Fibroblast of skin of left quadriceps (primary cell): ENCODE measurements at regions not wholly inside any gene's neighbourhood (a gene's known extent, or its start where the extent isn't known, plus 50 kb on each side); places are given as distances from the start of the nearest gene placed in this dataset.
"Not testable (repeated sequence)": the region's sequence is repeated elsewhere in the genome, so short reads cannot be mapped to it uniquely, and the experiment has no call there.

Source experiments
- DNase-seq, 2 experiments: peaks; one replicate each; pipeline ENCODE4 v3.0.0-alpha.2; 2013; ENCODE audit warnings: low read depth in 2 of 2

DNA sequence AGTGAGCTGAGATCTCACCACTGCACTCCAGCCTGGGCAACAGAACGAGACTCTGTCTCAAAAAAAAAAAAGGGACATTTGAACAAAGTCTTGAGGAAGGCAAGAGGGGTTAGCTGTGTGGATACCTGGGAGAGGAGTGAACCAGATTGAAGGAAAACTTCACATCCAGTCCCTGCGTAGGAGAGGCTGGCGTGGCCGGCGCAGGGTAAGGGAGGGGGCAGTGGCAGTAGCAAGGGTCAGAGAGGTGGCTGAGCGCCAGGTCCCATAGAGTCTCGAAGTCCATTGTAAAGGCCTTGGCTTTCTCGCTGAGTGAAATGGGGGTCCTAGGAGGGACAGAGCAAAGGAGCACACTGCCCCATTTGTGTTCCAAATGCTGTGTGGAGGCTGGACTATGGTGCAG, 171.8 kb upstream of the WSCD1 start:
- DNase-seq, result no peak

DNA sequence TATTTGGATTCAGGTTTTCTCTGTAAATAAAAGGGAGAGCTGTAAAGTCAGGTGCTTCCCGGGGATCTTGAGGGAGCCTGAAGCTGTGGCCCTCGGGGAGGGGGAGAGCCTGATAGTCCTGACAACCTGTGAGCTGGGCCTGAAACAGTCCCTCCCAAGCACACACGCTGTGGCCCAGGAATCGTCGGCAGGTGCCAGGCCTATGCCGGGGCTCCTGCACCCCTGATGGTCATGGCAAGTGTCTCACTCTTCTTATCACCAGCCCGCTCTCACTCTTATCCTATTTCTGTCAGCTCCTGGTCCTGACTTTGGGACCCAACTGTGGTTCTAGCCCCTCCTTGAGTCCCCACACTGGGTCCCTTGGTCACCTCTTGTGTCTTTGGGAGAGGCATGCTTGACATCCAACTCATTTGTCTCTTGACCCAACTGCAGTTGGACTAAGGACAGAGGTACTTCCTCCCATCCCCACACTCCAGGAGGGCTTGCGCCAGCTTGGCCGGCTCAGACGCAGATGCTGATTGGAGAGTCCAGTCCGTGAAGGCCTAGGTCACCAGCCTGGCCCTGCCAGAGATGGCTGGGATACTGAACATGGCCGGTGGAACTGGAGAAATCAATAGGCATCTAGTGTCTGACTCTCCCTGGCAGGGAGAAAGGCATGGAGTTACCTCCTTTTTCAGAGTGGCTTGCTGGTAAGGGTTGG, 170.5 kb upstream of the WSCD1 start:
- DNase-seq, result no peak

DNA sequence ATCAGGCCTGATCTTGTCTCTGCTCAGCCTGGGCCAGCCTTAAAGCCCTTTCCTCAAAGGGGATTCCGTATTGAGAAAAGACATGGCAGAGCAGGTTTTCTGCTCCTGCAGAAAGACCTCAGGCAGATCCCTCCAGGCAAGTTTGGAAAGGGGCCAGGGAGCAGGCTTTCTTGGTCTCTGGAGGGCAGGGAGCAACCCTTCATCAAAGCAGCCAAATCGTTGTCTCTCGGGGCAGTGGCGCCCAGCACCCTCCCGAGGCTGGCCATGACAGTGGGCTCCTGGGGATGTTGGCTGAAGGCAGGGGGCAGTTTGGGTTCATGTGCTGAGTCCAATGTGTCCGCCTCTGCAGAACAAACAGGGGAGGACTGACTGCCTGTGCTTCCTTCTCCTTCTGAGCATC, 168.4 kb upstream of the WSCD1 start:
- no peak for DNase-seq

DNA sequence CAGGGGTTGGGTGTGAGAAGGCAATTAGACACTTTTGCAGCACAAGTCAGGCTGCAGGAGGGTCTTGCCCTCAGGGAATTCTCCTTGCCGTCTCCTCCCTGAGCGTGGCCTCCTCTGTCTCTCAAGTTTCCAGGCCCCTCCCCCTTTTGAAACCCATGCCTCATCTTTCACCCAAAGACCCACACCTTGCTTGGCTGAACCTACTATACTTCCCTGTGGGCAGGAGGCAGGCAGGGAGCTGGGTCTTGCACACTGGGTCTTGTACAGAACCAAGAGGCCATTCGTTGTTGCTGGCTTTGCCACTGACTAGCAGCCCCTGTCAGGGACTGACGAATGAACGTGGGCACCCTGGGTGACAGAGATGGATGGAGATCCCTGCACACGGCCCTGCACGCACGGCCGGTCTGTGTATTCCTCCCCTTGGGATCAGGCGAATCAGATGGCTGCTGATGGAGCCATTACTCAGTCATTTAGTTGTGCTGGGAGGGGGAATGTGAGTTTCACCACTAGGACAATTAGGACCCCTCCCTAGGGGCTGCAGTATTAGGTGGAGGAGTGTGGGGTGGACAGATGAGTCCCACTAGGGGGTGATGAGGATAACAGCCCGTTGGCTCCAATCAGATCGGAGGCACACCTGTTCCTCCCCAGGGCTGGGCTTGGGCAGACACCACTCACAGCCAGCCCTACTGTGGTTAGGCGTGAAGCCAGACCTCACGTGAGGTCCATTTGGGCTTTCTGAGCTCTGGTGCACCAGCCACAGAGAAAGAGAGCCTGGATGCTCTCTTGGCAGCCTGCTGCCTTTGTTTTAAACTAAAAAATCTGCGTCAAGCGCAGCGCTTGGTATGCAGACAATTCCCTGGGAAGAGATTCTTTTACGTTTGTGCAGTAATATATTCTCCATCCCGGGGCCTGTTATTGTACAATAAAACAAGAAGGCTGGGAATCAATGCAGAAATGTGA, 167.7 kb upstream of the WSCD1 start:
- no peak for DNase-seq

DNA sequence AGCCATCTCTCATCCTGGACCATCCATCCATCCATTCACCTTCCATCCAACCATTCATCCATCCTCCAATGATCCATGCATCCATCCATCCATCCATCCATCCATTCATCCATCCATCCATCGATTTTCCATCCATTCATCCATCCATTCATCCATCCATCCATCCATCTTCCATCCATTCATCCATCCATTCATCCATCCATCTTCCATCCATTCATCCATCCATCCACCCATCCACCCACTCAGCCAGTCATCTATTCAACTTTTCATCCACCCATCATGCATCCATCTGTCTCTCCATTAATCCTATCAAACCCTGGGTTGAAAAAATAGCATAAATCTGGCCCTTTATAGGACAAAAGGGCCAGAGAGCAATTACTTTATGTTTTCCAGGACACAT, 158.3 kb upstream of the WSCD1 start:
- DNase-seq, result no peak

DNA sequence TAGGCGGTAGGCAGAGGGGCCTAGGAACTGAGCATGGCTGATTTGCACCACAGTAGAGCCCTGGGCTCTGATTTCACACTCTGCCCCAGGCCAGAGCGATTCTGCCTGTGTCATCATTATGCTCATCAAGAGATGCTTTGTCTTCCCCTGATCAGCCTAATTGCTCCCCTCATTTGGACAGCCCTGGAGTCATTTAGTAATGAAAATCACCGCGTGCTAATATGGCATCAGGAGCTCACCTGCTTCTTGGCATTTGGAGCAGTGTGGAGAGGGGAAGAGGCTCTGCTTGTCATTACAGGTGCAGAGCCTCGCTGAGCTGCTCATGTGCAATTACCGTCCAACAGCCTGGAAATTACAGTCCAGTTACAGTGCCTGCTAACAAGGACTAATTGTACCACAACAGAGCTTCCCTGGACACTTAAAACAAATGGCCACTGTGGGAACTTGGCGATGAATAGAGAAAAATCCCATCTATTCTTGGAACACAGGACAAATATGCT, 157.1 kb upstream of the WSCD1 start:
- DNase-seq, result no peak

DNA sequence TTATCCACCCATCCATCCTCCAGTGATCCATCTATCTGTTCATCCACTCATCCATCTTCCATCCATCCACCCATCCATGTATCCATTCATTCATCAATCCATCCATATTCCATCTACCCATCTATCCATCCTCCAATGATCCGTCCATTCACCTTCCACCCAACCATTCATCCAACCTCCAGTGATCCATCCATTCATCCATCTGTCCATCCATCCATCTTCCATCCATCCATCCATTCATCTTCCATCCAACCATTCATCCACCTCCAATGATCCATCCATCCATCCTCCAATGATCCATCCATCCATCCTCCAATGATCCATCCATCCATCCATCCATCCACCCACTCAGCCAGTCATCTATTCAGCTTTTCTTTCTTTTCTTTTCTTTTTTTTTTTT, 156.5 kb upstream of the WSCD1 start:
- DNase-seq, result no peak

DNA sequence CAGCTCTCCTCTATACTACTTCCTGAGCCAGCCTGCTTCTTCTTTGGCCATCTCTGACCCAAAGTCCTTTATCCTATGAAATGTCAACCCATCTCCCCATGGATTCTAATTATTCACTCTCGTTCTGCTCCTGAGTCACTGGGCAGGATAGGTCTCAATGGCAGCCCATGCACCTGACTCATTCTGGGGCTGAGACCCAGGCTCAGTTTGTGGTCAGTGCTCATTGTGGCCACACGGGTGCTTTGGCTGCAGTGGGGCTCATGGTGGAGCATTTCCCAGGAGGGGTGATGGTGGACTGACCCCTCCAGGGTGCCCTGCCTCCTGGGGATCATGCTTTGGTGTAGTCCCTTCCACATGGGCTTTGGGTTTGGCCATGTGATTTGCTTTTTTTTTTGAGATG, 154.8 kb upstream of the WSCD1 start:
- DNase-seq, result no peak

DNA sequence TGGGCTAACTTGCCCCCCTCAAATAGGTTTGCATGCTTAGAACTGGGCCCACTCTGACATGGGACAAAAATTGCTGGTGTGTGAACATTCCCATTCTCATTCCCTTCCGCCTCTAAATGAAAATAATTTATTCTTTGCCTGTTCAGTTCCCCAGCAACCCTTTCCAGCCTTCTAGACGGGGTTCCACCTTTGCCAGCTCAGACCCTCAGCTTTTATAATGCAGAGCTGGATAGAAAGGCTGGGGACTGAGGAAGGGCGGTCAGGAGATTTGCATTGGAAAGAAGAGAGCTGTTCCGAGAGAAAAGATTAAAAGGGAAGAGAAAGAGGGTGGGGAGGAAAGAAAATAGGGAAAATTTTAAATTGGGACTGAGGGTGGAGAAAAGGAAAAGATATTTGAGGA, 151.1 kb upstream of the WSCD1 start:
- DNase-seq, result no peak

DNA sequence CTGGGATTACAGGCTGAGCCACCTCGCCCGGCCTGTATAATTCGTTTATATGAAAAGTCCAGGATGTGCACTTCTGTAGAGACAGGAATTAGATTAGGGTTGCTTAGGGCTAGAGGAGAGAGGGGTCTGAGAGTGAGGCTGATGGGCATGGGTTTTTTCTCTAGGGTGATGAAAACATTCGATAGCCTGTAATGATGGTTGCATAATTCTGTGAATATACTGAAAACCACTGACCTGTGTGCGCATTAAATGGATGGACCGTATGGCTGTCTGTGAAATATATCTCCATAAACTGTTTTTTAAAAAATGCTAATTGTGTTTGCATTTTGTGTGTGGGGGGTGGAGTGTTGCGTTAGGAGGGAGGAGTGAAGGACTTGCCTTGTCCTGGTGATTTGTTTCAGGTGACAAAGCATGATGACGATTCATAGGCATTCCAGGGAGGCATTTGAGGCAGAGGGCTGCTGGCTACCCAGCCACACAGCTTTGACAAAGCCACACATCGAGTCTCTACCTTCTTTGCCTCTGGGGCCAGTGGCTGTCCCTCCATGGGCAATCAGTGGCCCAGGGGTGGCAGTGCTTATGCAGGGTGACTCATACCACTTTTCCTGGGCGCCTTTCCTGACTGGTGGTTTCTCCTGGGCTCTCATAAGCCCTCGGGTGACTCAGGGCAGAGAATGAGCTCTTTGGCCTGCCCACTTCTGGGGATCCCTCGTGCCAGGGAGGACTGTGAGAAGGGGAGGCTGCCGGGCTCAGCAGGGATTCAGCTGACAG, 148.5 kb upstream of the WSCD1 start:
- DNase-seq, result no peak

DNA sequence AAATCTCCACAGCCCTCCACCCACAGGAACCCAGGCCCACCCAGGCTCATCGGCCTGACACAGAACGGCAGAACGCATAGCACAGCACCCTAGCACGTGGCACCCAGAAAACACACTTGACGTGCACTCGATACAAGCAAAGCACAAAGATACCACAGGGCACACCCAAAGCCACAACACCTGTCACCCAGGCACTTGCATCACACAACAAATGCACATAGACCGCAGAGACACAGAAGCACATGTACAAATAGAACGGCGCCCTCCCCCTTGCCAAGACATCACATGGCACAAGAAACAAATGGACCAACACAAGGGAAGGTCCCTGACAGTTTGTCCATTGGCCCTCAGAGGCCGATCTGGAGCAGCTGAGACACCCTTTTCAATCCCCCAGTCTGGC, 147.7 kb upstream of the WSCD1 start:
- no peak for DNase-seq

DNA sequence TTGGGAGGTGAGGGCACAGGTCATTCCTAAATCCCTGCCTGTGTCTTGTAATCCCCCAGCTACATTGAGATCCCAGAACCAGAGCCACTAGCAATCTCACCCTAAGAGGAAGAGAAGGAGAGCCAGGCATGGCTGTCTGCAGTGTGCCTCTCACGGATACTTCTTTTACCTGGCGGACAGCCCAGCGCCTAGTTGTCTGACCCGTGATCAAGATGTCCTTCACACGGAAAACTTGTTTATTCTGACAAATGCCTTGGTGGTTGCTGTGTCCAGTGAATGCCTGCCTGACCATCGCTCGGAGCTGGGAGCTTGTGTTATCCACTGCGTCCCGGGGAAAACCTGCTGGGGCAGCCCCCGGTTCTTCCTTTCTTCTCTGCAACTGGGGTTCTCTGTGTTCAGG, 140.5 kb upstream of the WSCD1 start:
- DNase-seq, result no peak

DNA sequence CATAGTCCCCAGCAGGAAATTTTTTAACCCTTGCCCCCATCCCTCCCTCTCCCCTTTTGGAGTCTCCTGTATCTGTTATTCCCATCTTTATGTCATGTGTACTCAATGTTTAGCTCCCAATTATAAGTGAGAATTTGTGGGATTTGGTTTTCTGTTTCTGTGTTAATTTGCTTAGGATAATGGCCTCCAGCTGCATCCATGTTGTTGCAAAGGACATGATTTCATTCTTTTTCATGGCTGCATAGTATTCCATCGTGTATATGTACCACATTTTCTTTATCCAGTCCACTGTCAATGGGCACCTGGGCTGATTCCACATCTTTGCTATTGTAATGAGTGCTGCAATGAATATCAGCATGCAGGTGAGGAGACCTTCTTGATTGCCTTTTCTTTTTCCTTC, 139.6 kb upstream of the WSCD1 start:
- not testable (repeated sequence) for DNase-seq

DNA sequence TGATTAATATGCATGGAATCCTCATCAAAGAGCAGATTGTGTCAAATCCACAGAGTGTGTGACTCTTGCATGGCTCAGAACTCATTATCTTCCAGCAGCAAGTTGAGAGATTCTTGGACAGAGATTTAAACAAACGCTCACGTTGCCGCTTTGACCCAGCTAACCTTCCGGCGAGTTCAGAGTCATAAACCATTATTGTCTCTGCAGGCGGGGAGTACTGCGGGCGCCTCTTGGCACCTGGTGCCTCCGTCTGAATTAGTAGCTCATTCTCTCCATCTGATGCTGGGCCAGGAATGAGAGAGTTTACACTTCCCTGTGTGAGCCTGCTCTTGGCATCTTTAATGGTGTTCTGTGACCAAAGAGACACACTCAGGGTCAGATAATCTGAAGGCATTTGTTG, 138.6 kb upstream of the WSCD1 start:
- no peak for DNase-seq

DNA sequence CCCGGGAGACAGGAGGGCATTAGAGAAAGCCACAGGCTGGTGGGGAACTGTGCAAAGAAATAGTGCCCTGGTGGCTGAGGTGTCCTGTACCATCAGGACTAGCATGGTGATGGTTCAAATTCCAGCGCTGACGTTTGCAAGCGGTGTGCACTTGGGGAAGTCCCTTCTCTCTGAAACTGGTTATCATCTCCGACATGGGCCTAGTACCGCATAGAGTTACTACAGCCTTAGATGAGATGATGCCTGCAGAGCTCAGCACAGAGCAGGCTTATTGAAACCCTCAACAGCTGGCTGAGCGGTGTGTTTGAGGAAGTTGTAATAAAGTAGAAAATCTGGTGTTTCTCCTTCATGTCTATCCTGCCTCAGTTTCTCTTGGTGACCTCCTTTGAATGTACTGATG, 136.7 kb upstream of the WSCD1 start:
- DNase-seq, result no peak

DNA sequence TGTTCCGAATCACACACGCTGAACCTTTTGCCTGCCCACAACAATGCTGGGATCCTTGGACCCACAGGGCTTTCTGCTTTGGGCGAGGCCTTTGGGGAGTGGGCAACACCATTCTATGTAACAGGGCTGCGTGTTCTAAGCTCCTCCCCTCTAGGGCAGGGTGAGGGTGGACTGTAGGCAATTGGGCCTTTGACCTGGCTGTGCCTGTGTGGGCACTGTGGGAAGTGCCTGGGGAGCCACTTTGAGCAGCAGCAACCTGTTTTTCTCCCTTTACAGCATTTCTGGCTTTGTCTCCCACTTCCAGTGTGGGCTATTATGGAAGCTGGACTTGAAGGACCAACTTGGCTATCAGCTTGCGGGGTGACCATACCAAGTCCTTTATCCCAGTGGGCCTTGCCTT, 128.9 kb upstream of the WSCD1 start:
- no peak for DNase-seq

DNA sequence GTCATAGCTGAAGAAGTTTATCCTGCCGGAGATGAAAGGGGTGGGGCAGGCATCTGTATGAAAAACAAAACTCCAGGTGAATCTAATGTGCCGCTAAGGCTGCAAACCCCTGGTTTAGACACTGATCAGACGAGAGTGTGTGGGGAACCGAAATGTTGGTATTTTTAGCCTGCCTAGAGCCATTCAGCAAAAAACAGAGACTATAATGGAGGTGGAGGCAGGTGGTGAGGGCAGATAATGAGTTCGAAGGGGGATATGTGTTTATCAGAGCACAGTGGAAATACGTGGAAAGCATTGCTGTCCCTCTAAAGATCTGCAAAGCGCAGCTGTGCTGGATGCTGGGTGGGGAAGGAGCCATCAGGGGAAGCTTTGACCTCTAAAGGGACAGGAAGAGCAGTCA, 127.5 kb upstream of the WSCD1 start:
- DNase-seq, result no peak

DNA sequence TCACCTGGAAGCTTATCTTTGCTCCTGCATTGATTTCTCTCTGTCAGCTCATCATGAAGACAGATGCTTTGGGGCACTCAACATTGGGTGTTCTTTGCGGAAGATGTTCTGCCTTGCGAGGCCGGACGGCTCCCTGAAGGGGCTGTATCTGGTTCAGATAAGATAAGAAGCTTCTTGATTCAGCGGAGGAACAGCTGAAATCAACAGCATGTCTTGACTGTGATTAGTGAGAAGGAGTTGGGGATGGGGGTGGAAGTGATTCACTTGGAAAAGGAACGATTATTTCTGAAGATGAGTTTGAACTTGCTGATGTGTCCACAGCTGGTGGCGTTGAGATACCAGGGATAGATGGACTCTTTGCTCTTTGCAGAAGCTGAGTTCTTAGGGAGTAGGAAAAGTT, 126.9 kb upstream of the WSCD1 start:
- DNase-seq, result no peak

DNA sequence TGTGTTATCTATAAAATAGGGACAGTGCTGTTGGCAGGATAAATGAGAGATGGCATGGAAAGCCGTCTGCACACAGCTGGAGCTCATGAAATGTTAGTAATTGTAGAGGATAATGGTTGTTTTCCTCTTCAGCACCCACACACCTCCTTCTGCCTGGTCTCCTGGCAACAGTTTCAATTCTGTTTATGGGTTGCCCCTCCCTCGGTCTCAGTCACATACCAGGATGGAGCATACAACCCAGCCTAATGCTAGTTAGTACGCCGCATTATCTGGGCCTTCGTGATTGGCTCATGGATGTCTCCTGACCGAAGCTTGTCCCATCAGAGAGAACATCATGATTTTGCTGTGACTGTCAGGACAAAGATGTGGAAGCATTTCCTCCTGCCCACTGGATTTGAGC, 126.2 kb upstream of the WSCD1 start:
- DNase-seq, result no peak

DNA sequence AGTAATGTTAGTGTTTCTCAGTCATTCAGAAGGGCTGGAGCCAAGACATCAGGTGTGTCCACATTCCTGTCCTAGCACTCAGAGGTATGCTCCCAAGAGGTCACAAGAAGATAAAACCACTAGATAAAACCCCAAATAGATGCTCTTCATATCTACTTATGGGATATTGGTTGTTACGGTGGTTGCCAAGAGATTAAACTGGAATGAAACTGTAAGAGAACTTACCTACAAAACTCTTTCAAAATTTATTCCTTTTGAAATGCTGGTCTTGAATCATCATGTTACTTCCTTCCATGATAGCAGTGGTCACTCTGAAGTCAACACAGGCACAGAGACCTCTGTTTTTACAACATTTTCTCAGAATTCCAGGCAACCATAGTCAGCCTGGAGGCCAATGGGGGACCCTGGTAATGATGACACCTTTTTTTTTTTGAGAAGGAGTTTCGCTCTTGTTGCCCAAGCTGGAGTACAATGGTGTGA, 122.4 kb upstream of the WSCD1 start:
- DNase-seq, result no peak

DNA sequence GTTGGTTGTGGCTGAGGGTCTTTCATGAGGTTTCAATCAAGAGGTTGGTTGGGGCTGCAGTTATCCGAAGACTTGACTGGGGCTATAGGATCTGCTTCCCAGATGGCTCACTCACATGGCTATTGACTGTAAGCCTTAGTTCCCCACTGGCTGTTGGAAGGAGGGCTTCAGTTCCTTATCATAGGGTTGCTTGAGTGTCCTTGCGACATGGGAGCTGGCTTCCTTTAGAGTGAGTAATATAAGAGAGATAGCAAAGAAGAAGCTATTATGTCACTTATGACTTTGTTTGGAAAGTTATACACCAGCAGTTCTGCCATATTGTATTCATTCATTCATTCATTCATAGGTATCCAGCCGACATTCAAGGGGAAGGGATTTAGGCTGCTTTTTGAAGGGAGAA, 121.4 kb upstream of the WSCD1 start:
- no peak for DNase-seq

DNA sequence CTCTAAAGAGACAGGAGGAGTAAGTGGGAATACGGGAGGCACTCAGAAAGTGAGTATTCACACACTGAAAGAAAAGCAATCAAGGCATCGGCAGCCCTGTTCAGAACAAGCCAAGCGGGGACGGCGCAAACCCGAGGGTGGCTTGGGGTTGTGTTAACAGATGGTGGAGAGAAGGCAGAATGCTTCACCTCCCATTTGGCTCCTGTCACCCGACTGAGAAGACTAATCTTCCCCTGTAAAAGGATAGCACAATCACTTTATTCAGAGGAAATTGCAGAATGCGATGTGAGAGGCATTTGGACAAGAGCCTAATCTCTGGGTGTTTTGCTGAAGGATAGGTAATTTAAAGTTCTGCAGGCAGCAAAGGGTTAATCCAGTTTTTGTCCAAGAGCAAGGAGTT, 119.3 kb upstream of the WSCD1 start:
- no peak for DNase-seq
